Karpas-422 (cell line): ENCODE measurements at regions not wholly inside any gene's neighbourhood (a gene's known extent, or its start where the extent isn't known, plus 50 kb on each side); places are given as distances from the start of the nearest gene placed in this dataset.

Experiments
- DNase-seq: peaks from one replicate; pipeline ENCODE4 v3.0.0-alpha.2; 2015
- H2AFZ ChIP-seq: fragments of 200-600 bp; sonication (generic); 2 replicates; pipeline ENCODE4 v1.6.1; 2014; ENCODE audit warnings: antibody characterized with exemption, low read length, mixed read lengths
- H3K27ac ChIP-seq: fragments of 200-600 bp; sonication (generic); 2 replicates; pipeline ENCODE4 v1.5.1; 2014; ENCODE audit warnings: mild to moderate bottlenecking, low read length, moderate library complexity
- H3K27me3 ChIP-seq: fragments of 200-600 bp; sonication (generic); 2 replicates; pipeline ENCODE4 v1.6.1; 2014; ENCODE audit warnings: low read length, mixed read lengths
- H3K36me3 ChIP-seq: fragments of 200-600 bp; sonication (generic); 2 replicates; pipeline ENCODE4 v1.6.1; 2014; ENCODE audit warnings: low read length, mixed read lengths; ENCODE audit not compliant: insufficient read depth
- H3K4me1 ChIP-seq: fragments of 200-600 bp; sonication (generic); 2 replicates; pipeline ENCODE4 v1.6.1; 2014; ENCODE audit warnings: mild to moderate bottlenecking, low read length, mixed read lengths
- H3K4me2 ChIP-seq: fragments of 200-600 bp; sonication (generic); 2 replicates; pipeline ENCODE4 v1.6.1; 2014; ENCODE audit warnings: low read length, low read depth, mild to moderate bottlenecking; ENCODE audit not compliant: poor library complexity, severe bottlenecking
- H3K4me3 ChIP-seq: fragments of 200-600 bp; sonication (generic); 2 replicates; pipeline ENCODE4 v1.5.1; 2014; ENCODE audit warnings: mild to moderate bottlenecking, antibody characterized with exemption, low read length, mixed read lengths
- H3K79me2 ChIP-seq: fragments of 200-600 bp; sonication (generic); 2 replicates; pipeline ENCODE4 v1.6.1; 2014; ENCODE audit warnings: mild to moderate bottlenecking, low read length, mixed read lengths
- H3K9ac ChIP-seq: fragments of 200-600 bp; sonication (generic); 2 replicates; pipeline ENCODE4 v1.6.0; 2014; ENCODE audit warnings: low read length
- H3K9me2 ChIP-seq: fragments of 200-600 bp; sonication (generic), shearing (Covaris generic); replicated peaks from 2 replicates; pipeline ENCODE4 v1.6.0; 2014; ENCODE audit warnings: mild to moderate bottlenecking, low read length, moderate library complexity; ENCODE audit not compliant: insufficient read depth
- H3K9me3 ChIP-seq: fragments of 300-700, 200-600 bp; sonication (generic); 2 replicates; pipeline ENCODE4 v1.6.1; 2014; ENCODE audit warnings: low read length, mixed read lengths
- H4K20me1 ChIP-seq: fragments of 200-600 bp; sonication (generic); 2 replicates; pipeline ENCODE4 v1.6.1; 2014; ENCODE audit warnings: mild to moderate bottlenecking, antibody characterized with exemption, low read length, low read depth; ENCODE audit not compliant: insufficient read depth

DNA sequence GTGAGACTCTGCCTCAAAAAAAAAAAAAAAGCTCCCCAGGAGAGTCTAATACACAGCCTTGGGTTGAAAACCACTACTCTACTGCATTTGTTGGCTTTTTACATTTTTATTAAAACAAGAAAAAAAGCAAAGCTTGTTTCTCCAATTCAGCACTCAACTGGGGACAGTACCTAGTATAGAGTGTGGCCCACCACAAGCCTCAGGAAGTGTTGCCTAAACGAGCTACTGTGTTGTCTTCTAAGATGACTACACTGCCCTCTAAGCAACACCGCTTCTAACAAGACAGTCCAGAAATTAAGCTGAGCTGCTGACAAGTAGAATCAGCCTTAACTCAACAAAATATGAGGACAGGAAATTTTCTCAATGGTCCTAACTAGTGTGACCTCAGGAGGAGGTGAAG is 522.2 kb downstream of the FGF9 start:
- Histone ChIP-seq H3K36me3 (no peaks in the 10 kb centered on the region), H3K27ac (no peak overlapping the region), H3K4me1 (no peaks in the 10 kb centered on the region), H3K4me2 (no peak overlapping the region), H3K9ac (no peak overlapping the region), H3K27me3 (no peaks in the 10 kb centered on the region), H3K79me2 (no peaks in the 10 kb centered on the region), H3K4me3 (no peak overlapping the region), H3K9me2 (no peaks in the 10 kb centered on the region), H4K20me1 (no peaks in the 10 kb centered on the region), H3K9me3 (no peaks in the 10 kb centered on the region), H2AFZ (no peak overlapping the region)
- DNase-seq, result no peak

DNA sequence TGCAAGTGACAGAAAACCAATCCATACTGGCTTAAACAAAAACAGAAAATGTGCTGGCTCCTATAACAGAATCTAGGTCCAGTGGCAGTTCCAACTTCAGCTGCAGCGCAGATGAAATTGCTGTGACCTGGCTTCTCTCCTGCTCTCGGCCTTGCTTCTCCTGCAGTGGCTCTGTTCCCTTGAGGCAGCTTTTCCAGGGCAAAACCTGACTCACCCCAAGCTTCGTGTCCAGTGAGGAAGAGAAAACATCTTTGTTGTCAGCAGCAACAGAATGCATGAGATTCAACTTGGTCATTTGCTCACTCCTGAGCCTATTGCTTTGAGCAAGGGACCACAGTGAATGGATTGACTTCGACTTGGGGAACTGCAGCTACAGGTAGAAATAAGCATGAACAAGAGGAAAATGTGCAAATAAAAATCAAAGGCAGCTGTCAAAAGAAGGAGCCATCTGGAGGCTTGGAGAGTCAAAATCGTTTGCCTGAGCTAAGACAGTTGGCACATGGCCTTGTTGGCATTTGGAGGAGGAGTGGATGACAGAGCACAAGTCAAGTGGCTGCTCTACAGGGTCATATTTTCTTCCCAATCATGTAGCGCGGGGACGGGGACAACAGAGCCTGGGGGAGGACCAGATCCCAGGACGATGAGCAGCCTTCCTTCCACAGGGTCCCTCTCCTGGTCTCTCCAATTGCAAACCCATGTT is 523.4 kb downstream of the FGF9 start:
- H3K27ac ChIP-seq, result no peak overlapping the region
- H3K9ac ChIP-seq, result no peak overlapping the region
- H3K27me3 ChIP-seq, result no peaks in the 10 kb centered on the region
- H3K9me2 ChIP-seq, result no peaks in the 10 kb centered on the region
- no peak overlapping the region for H2AFZ ChIP-seq
- no peaks in the 10 kb centered on the region for H3K36me3 ChIP-seq
- no peaks in the 10 kb centered on the region for H3K79me2 ChIP-seq
- H3K9me3 ChIP-seq, result no peaks in the 10 kb centered on the region
- no peaks in the 10 kb centered on the region for H4K20me1 ChIP-seq
- H3K4me3 ChIP-seq, result no peak overlapping the region
- H3K4me1 ChIP-seq, result no peaks in the 10 kb centered on the region
- no peak for DNase-seq
- H3K4me2 ChIP-seq, result no peak overlapping the region

DNA sequence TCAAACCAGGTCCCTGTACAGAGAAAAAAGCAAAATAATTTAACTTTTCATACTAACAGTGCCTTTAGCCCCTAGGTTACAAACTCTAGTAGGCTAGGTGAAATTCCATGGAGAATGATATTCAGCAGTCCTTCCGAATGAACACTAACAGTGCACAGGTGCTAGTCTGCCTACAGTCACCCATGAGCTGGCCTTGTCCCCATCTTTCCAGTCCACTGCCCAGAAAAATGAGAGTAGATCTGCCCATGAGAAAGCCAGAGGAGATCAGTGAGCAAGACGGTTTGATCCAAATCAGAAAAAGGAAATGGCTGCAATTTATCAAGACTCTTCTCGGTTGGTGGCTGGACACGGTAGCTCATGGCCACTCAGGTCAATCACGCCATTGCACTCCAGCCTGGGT is 524.9 kb downstream of the FGF9 start:
- H3K27me3 ChIP-seq, result no peaks in the 10 kb centered on the region
- no peaks in the 10 kb centered on the region for H3K9me3 ChIP-seq
- no peaks in the 10 kb centered on the region for H3K9me2 ChIP-seq
- H3K79me2 ChIP-seq, result no peaks in the 10 kb centered on the region
- H3K4me3 ChIP-seq, result no peak overlapping the region
- H4K20me1 ChIP-seq, result no peaks in the 10 kb centered on the region
- no peak overlapping the region for H3K27ac ChIP-seq
- no peak overlapping the region for H3K4me2 ChIP-seq
- no peaks in the 10 kb centered on the region for H3K36me3 ChIP-seq
- H2AFZ ChIP-seq, result no peak overlapping the region
- no peak overlapping the region for H3K9ac ChIP-seq
- H3K4me1 ChIP-seq, result no peaks in the 10 kb centered on the region
- DNase-seq, result no peak

DNA sequence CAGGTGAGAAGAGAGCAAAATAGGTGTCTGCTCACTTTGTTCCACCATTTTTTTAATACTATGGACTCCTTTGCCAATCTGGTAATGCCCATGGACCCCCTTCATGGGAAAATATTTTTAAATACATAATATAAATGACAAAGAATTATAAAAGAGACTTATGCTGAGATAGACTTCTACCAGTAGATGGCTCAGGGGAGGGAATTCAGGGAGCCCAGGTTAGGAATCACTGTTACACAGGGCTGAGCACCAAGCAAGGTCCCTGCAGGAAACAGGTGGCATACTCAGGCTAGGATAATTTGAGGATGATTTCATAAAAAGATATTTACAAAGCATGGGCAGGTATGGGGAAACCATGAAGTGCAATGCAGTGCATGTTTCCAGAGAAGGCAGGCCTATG is 525.9 kb downstream of the FGF9 start:
- no peak for DNase-seq
- no peaks in the 10 kb centered on the region for H4K20me1 ChIP-seq
- H3K27me3 ChIP-seq, result no peaks in the 10 kb centered on the region
- no peaks in the 10 kb centered on the region for H3K79me2 ChIP-seq
- H3K9me3 ChIP-seq, result no peaks in the 10 kb centered on the region
- H3K9me2 ChIP-seq, result no peaks in the 10 kb centered on the region
- no peak overlapping the region for H2AFZ ChIP-seq
- H3K4me2 ChIP-seq, result no peak overlapping the region
- H3K36me3 ChIP-seq, result no peaks in the 10 kb centered on the region
- H3K4me1 ChIP-seq, result no peaks in the 10 kb centered on the region
- no peak overlapping the region for H3K4me3 ChIP-seq
- H3K9ac ChIP-seq, result no peak overlapping the region
- no peak overlapping the region for H3K27ac ChIP-seq

DNA sequence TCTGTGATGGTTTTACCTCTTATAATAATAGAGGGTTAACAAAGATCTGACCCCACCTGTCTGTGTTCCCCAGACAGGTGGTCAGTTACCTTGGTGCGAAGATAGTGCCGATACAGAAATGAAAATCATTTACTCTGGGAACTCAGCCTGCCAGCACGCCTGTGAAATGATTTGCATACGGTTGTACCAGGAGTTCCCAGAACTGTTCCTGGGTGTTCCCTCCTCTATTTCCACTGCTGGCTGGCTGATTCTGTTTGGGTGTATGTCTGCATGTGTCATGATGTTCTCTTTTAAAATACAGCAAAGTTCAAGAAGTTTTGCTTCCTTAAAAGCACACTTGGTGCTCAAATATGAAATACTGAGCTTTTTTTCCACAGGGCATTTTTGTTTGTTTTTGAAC is 527.1 kb downstream of the FGF9 start:
- Histone ChIP-seq H3K4me1 (no peaks in the 10 kb centered on the region), H3K4me2 (no peak overlapping the region), H3K36me3 (no peaks in the 10 kb centered on the region), H4K20me1 (no peaks in the 10 kb centered on the region), H3K9me2 (no peaks in the 10 kb centered on the region), H3K9me3 (no peaks in the 10 kb centered on the region), H3K4me3 (no peak overlapping the region), H3K27ac (no peak overlapping the region), H3K79me2 (no peaks in the 10 kb centered on the region), H2AFZ (no peak overlapping the region), H3K9ac (no peak overlapping the region), H3K27me3 (no peaks in the 10 kb centered on the region)
- no peak for DNase-seq

DNA sequence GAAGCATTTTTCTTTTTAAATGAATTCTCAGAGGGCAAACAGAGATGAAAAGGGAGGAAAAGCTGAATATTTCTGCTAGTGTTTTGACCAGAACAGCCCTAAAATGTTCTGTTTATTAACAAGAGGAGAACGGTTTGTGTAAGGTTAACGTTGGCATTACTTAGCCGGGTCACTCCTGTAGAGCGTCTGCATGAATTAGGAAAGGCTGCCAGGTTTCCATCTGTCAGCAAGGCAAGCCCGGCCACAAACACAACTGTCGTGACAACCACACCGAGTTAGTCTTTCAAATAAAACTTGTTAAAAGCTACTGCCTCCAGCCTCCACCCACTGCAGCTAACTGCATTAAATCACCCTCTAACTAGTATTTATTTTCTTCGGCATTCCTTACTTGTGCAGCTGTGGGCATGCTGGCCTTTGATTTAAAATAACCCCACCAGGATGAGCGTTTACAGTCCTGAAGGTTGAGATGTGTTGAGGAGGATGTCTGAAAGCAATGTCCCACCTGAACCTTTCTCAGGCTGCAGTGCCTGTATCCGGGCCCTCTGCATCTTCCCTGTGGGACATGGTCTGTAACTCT is 527.9 kb downstream of the FGF9 start:
- Histone ChIP-seq H3K9ac (no peak overlapping the region), H3K27me3 (no peaks in the 10 kb centered on the region), H3K9me2 (no peaks in the 10 kb centered on the region), H3K79me2 (no peaks in the 10 kb centered on the region), H2AFZ (no peak overlapping the region), H4K20me1 (no peaks in the 10 kb centered on the region), H3K27ac (no peak overlapping the region), H3K36me3 (no peaks in the 10 kb centered on the region), H3K4me3 (no peak overlapping the region), H3K4me1 (no peaks in the 10 kb centered on the region), H3K9me3 (no peaks in the 10 kb centered on the region), H3K4me2 (no peak overlapping the region)
- DNase-seq, result no peak

DNA sequence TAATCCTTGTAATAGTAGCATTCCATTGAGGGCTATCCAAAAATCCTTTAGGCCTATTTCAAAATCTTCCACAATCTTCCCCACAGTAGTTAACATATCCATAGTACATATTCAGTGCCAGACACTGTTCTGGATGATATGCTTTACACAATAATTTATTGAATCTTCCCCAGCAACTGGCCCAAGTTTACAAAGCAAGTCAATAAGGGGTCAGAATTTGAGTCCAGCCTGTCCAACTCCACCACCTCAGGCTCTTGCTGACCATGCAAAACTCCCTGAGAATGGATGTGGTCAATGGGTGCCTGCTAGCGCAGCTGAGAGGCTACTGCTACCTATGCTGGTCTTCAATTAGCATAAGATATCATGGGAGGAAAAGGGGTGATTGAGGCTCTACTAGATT is 529.6 kb downstream of the FGF9 start:
- Histone ChIP-seq H3K9me3 (no peaks in the 10 kb centered on the region), H3K4me3 (no peak overlapping the region), H3K36me3 (no peaks in the 10 kb centered on the region), H3K9ac (no peak overlapping the region), H3K79me2 (no peaks in the 10 kb centered on the region), H3K27me3 (peaks cover 3% of the 10 kb centered on the region; the same call in 1 of the 2 replicates), H2AFZ (no peak overlapping the region), H3K4me1 (no peaks in the 10 kb centered on the region), H3K4me2 (no peak overlapping the region), H3K9me2 (no peaks in the 10 kb centered on the region), H4K20me1 (no peaks in the 10 kb centered on the region), H3K27ac (no peak overlapping the region)
- DNase-seq, result no peak

DNA sequence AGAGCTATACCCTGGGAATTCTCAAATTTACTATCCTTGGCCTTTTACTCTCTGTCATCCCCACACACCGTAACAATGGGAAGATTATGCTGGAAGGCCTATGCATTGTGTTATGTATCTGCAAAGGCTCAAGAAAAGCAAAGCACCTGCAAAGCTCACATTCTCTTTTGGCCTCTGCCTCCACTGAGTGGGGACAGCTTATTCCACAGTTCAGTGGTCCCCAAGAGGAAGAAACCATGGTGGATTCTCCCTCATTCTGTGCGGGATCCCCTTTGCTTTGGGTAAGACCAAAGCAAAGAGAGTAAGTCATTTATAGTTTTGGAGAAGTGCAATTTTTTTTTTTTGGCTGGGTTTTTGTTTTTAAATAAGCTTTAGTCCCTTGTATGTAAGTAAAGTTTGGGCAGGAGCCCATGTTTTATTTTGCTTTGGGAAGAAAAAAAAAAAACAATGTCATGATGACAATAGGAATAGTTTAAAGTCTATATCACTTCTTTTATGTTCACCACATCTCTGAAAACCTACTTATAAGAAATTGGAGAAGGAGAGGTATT is 530.6 kb downstream of the FGF9 start:
- DNase-seq, result no peak
- no peak overlapping the region for H3K27ac ChIP-seq
- H3K9me3 ChIP-seq, result no peaks in the 10 kb centered on the region
- peaks cover 3% of the 10 kb centered on the region; the same call in 1 of the 2 replicates for H3K27me3 ChIP-seq
- no peak overlapping the region for H2AFZ ChIP-seq
- no peaks in the 10 kb centered on the region for H4K20me1 ChIP-seq
- H3K4me2 ChIP-seq, result no peak overlapping the region
- H3K4me1 ChIP-seq, result no peaks in the 10 kb centered on the region
- H3K9me2 ChIP-seq, result no peaks in the 10 kb centered on the region
- no peaks in the 10 kb centered on the region for H3K36me3 ChIP-seq
- H3K9ac ChIP-seq, result no peak overlapping the region
- no peaks in the 10 kb centered on the region for H3K79me2 ChIP-seq
- H3K4me3 ChIP-seq, result no peak overlapping the region
